ENCODE measurements at regions not wholly inside any gene's neighbourhood (a gene's known extent, or its start where the extent isn't known, plus 50 kb on each side); places are given as distances from the start of the nearest gene placed in this dataset.

DNA sequence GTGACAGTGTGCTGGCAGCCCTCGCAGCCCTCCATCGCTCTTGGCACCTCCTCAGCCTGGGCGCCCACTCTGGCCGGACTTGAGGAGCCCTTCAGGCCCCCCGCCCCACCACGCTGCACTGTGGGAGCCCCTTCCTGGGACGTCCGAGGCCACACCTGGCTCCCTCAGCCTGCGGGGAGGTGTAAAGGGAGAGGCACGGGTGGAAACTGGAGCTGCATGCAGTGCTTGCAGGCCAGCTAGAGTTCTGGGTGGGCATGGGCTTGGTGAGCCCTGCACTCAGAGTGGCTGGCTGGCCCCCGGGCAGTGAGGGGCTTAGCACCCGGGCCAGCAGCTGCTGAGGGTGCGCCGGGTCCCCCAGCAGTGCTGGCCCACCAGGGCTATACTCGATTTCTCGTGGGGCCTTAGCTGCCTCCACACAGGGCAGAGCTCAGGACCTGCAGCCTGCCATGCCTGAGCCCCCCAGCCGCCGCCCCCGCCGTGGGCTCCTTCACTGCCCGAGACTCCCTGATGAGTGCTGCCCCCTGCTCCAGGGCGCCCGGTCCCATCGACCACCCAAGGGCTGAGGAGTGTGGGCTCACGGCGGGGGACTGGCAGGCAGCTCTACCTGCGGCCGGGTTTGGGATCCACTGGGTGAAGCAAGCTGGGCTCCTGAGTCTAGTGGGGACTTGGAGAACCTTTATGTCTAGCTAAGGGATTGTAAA lies 1672.7 kb upstream of the PCDH7 start:
- DNase-seq (ENCODE audit: low spot score) (no peak), ATAC-seq (no peak)
- H3K4me2 ChIP-seq: no peak overlapping the region
- no peaks in the 10 kb centered on the region for H4K20me1 ChIP-seq (replicated peaks; ENCODE audit: insufficient read depth)
- Mint-ChIP-seq H3K27me3 (ENCODE audit: insufficient read depth, low read depth, poor library complexity) (no peaks in the 10 kb centered on the region), H3K9me3 (peaks cover 4% of the 10 kb centered on the region; the same call in 1 of the 3 replicates), H3K36me3 (ENCODE audit: low read depth) (peaks cover 2% of the 10 kb centered on the region; the same call in 1 of the 3 replicates), H3K4me1 (peaks cover 26% of the 10 kb centered on the region), H3K4me3 (no peak overlapping the region), H3K27ac (no peak overlapping the region)
- H3K4me3 ChIP-seq: no peak overlapping the region
- H3K79me2 ChIP-seq (replicated peaks; ENCODE audit: insufficient read depth): no peaks in the 10 kb centered on the region
- H3K9me2 ChIP-seq (ENCODE audit: insufficient read depth): no peaks in the 10 kb centered on the region
- no peak overlapping the region for H3K27ac ChIP-seq (ENCODE audit: low read depth)
- TF ChIP-seq ZNF114 (CRISPR knock-in tag; IDR thresholded peaks at IDR 0.05) (no peak), EZH2 (IDR thresholded peaks at IDR 0.05; ENCODE audit: low read depth, unreplicated experiment) (no peak)
- no peaks in the 10 kb centered on the region for H3F3A ChIP-seq (replicated peaks; ENCODE audit: low read depth)
- peaks cover 15% of the 10 kb centered on the region; the same call in 1 of the 2 replicates for H3K4me1 ChIP-seq (ENCODE audit: insufficient read depth)
- H2AFZ ChIP-seq: no peak overlapping the region
- H3K36me3 ChIP-seq (ENCODE audit: insufficient read depth): no peaks in the 10 kb centered on the region
- no peaks in the 10 kb centered on the region for H3K27me3 ChIP-seq (ENCODE audit: insufficient read depth)

DNA sequence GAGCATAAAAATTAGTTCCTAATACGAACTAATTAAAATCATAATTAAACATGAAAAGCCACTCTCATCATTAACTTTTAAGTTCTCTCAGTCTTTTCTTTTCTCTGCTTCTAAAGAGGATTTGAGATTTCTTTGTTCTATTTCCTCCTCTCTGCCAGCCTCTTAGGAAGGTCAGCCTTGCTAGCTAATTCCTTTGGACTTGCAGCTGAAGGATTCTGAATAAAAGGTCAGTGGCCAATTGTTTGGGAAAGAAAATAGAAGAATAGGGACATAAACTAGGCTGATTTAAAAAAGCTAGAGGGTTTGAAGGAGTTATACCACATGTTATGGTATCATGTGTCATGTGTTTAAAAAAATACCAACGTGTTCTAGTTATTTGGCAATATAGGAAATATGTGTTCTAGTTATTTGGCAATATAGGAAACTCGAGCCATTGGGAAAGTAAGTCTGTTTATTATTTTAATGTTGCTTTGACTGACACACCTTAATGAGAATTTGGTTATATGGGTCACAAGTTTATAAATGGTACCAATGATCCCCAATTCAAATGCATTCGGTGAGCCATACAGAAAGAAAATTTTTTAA lies 1668.7 kb upstream of the PCDH7 start:
- Mint-ChIP-seq H3K4me1 (peaks cover 28% of the 10 kb centered on the region), H3K9me3 (peaks cover 4% of the 10 kb centered on the region; the same call in 1 of the 3 replicates), H3K36me3 (ENCODE audit: low read depth) (peaks cover 2% of the 10 kb centered on the region; the same call in 1 of the 3 replicates), H3K27ac (peak overlapping the region; percentile 20), H3K27me3 (ENCODE audit: insufficient read depth, low read depth, poor library complexity) (no peaks in the 10 kb centered on the region), H3K4me3 (no peak overlapping the region)
- no peak for TF ChIP-seq EZH2phosphoT487 (IDR thresholded peaks at IDR 0.05; ENCODE audit: unreplicated experiment)
- TF ChIP-seq, protein P1, sequence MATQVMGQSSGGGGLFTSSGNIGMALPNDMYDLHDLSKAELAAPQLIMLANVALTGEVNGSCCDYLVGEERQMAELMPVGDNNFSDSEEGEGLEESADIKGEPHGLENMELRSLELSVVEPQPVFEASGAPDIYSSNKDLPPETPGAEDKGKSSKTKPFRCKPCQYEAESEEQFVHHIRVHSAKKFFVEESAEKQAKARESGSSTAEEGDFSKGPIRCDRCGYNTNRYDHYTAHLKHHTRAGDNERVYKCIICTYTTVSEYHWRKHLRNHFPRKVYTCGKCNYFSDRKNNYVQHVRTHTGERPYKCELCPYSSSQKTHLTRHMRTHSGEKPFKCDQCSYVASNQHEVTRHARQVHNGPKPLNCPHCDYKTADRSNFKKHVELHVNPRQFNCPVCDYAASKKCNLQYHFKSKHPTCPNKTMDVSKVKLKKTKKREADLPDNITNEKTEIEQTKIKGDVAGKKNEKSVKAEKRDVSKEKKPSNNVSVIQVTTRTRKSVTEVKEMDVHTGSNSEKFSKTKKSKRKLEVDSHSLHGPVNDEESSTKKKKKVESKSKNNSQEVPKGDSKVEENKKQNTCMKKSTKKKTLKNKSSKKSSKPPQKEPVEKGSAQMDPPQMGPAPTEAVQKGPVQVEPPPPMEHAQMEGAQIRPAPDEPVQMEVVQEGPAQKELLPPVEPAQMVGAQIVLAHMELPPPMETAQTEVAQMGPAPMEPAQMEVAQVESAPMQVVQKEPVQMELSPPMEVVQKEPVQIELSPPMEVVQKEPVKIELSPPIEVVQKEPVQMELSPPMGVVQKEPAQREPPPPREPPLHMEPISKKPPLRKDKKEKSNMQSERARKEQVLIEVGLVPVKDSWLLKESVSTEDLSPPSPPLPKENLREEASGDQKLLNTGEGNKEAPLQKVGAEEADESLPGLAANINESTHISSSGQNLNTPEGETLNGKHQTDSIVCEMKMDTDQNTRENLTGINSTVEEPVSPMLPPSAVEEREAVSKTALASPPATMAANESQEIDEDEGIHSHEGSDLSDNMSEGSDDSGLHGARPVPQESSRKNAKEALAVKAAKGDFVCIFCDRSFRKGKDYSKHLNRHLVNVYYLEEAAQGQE (IDR thresholded peaks at IDR 0.05; ENCODE audit: unreplicated experiment): no peak
- Histone ChIP-seq H3K36me3 (ENCODE audit: insufficient read depth) (no peaks in the 10 kb centered on the region), H3K79me2 (replicated peaks; ENCODE audit: insufficient read depth) (no peaks in the 10 kb centered on the region), H3F3A (replicated peaks; ENCODE audit: low read depth) (no peaks in the 10 kb centered on the region), H3K4me2 (no peak overlapping the region), H2AFZ (no peak overlapping the region), H3K4me1 (ENCODE audit: insufficient read depth) (peaks cover 15% of the 10 kb centered on the region; the same call in 1 of the 2 replicates), H3K4me3 (no peak overlapping the region), H3K27me3 (ENCODE audit: insufficient read depth) (no peaks in the 10 kb centered on the region), H3K27ac (ENCODE audit: low read depth) (no peak overlapping the region), H4K20me1 (replicated peaks; ENCODE audit: insufficient read depth) (no peaks in the 10 kb centered on the region), H3K9me2 (ENCODE audit: insufficient read depth) (no peaks in the 10 kb centered on the region)
- DNase-seq (ENCODE audit: low spot score): peak; percentile 33
- ATAC-seq: peak; percentile 35; the same call in 1 of the 3 replicates

DNA sequence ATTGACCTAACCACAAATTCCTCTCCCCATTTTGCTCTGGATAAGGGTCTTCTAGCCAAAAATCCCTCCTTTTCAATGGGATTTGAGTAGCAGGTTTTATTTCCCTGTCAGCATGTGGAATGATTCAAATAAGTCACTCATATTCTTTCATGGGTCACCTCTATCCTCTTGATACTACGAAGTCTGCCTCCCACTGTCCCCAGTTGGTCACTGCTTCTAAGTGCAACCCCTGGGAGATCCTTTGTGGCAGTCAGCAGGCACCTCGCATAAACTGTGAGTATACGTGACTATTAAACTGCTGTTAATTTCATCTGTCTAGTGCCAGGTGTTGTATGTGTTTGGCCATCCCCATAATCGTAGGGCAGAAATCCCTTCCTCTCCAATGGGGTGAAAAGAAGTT lies 1667.9 kb upstream of the PCDH7 start:
- H2AFZ ChIP-seq: no peak overlapping the region
- H3K79me2 ChIP-seq (replicated peaks; ENCODE audit: insufficient read depth): no peaks in the 10 kb centered on the region
- no peak overlapping the region for H3K4me3 ChIP-seq
- H3K4me3 Mint-ChIP-seq: no peak overlapping the region
- no peaks in the 10 kb centered on the region for H3K27me3 ChIP-seq (ENCODE audit: insufficient read depth)
- no peak overlapping the region for H3K4me2 ChIP-seq
- DNase-seq (ENCODE audit: low spot score): peak; percentile 40
- peaks cover 15% of the 10 kb centered on the region; the same call in 1 of the 2 replicates for H3K4me1 ChIP-seq (ENCODE audit: insufficient read depth)
- no peaks in the 10 kb centered on the region for H3K9me2 ChIP-seq (ENCODE audit: insufficient read depth)
- peak overlapping the region; percentile 64 for H3K27ac Mint-ChIP-seq
- H3F3A ChIP-seq (replicated peaks; ENCODE audit: low read depth): no peaks in the 10 kb centered on the region
- peaks cover 4% of the 10 kb centered on the region; the same call in 1 of the 3 replicates for H3K9me3 Mint-ChIP-seq
- H3K4me1 Mint-ChIP-seq: peaks cover 28% of the 10 kb centered on the region
- no peaks in the 10 kb centered on the region for H3K36me3 ChIP-seq (ENCODE audit: insufficient read depth)
- peaks cover 2% of the 10 kb centered on the region; the same call in 1 of the 3 replicates for H3K36me3 Mint-ChIP-seq (ENCODE audit: low read depth)
- ATAC-seq: peak; percentile 82
- H4K20me1 ChIP-seq (replicated peaks; ENCODE audit: insufficient read depth): no peaks in the 10 kb centered on the region
- H3K27me3 Mint-ChIP-seq (ENCODE audit: insufficient read depth, low read depth, poor library complexity): no peaks in the 10 kb centered on the region
- no peak overlapping the region for H3K27ac ChIP-seq (ENCODE audit: low read depth)
- TF ChIP-seq, protein P2, sequence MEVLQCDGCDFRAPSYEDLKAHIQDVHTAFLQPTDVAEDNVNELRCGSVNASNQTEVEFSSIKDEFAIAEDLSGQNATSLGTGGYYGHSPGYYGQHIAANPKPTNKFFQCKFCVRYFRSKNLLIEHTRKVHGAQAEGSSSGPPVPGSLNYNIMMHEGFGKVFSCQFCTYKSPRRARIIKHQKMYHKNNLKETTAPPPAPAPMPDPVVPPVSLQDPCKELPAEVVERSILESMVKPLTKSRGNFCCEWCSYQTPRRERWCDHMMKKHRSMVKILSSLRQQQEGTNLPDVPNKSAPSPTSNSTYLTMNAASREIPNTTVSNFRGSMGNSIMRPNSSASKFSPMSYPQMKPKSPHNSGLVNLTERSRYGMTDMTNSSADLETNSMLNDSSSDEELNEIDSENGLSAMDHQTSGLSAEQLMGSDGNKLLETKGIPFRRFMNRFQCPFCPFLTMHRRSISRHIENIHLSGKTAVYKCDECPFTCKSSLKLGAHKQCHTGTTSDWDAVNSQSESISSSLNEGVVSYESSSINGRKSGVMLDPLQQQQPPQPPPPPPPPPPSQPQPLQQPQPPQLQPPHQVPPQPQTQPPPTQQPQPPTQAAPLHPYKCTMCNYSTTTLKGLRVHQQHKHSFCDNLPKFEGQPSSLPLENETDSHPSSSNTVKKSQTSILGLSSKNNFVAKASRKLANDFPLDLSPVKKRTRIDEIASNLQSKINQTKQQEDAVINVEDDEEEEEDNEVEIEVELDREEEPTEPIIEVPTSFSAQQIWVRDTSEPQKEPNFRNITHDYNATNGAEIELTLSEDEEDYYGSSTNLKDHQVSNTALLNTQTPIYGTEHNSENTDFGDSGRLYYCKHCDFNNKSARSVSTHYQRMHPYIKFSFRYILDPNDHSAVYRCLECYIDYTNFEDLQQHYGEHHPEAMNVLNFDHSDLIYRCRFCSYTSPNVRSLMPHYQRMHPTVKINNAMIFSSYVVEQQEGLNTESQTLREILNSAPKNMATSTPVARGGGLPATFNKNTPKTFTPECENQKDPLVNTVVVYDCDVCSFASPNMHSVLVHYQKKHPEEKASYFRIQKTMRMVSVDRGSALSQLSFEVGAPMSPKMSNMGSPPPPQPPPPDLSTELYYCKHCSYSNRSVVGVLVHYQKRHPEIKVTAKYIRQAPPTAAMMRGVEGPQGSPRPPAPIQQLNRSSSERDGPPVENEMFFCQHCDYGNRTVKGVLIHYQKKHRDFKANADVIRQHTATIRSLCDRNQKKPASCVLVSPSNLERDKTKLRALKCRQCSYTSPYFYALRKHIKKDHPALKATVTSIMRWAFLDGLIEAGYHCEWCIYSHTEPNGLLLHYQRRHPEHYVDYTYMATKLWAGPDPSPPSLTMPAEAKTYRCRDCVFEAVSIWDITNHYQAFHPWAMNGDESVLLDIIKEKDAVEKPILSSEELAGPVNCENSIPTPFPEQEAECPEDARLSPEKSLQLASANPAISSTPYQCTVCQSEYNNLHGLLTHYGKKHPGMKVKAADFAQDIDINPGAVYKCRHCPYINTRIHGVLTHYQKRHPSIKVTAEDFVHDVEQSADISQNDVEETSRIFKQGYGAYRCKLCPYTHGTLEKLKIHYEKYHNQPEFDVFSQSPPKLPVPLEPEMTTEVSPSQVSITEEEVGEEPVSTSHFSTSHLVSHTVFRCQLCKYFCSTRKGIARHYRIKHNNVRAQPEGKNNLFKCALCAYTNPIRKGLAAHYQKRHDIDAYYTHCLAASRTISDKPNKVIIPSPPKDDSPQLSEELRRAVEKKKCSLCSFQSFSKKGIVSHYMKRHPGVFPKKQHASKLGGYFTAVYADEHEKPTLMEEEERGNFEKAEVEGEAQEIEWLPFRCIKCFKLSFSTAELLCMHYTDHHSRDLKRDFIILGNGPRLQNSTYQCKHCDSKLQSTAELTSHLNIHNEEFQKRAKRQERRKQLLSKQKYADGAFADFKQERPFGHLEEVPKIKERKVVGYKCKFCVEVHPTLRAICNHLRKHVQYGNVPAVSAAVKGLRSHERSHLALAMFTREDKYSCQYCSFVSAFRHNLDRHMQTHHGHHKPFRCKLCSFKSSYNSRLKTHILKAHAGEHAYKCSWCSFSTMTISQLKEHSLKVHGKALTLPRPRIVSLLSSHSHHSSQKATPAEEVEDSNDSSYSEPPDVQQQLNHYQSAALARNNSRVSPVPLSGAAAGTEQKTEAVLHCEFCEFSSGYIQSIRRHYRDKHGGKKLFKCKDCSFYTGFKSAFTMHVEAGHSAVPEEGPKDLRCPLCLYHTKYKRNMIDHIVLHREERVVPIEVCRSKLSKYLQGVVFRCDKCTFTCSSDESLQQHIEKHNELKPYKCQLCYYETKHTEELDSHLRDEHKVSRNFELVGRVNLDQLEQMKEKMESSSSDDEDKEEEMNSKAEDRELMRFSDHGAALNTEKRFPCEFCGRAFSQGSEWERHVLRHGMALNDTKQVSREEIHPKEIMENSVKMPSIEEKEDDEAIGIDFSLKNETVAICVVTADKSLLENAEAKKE (CRISPR knock-in tag; IDR thresholded peaks at IDR 0.05): no peak
